HG03280 (cell line): ENCODE measurements at regions not wholly inside any gene's neighbourhood (a gene's known extent, or its start where the extent isn't known, plus 50 kb on each side); places are given as distances from the start of the nearest gene placed in this dataset.
"Not testable (repeated sequence)": the region's sequence is repeated elsewhere in the genome, so short reads cannot be mapped to it uniquely, and the experiment has no call there.

ENCODE experiments used
- ATAC-seq: cut with Tn5 transposase; IDR thresholded peaks from one replicate; pipeline ENCODE4 v1.9.1; 2021; ENCODE audit warnings: mild to moderate bottlenecking, moderate library complexity; ENCODE audit not compliant: unreplicated experiment

DNA sequence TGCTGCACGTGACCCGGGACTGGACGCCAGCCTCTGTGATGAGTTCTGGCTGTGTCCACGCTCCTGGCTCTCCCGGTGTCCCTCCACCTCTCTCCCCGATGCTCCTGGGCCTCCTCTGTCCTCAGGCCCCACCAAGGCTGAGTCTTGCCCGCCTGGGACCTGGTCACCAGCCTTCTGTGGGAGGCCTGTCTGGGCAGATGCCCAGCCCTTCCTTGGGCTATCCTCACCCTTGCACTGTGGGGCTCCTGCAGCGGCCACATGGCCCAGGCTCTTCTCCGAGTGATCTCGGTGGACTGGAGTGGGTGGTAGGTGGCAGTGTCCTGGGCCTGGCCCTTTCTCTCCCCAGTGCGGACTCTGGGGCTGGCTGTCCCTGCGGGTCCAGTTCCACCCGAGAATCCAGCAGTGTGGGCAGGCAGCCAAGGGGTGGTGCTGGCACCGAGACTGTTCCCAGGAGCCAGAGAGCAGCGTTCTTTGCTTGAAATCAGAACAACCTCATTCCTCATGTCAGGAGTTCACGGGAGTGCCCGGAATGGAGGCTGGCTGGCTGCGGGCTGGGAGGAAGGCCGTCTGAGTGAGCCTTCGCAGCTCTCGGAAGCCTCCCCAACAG lies 94.6 kb downstream of the TMEM121 start:
- ATAC-seq, result not testable (repeated sequence)

- not testable (repeated sequence) for ATAC-seq
These were observed 95.3 kb downstream of the TMEM121 start for GRCh38 chr14:105621479-105622328.

DNA sequence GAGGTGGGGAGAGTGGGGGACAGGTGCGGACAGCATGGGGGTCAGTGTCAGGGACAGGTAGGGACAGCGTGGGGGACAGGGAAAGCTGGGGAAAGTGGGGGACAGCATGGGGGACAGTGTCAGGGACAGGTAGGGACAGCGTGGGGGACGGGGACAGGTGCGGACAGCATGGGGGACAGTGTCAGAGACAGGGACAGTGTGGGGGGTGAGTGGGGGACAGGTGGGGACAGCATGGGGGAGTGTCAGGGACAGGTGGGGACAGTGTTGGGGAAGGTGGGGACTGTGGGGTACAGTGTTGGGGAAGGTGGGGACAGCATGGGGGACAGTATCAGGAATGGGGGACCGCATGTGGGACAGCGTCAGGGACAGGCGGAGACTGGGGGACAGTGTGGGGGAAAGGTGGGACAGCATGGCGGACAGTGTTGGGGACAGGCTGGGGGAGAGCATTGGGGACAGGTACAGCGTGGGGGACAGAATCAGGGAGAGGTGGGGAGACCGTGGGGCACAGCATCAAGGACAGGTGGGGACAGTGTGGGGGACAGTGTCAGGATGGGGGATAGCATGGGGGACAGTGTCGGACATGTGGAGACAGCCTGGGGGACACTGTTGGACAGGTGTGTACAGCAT lies 96.1 kb downstream of the TMEM121 start:
- no peak for ATAC-seq

DNA sequence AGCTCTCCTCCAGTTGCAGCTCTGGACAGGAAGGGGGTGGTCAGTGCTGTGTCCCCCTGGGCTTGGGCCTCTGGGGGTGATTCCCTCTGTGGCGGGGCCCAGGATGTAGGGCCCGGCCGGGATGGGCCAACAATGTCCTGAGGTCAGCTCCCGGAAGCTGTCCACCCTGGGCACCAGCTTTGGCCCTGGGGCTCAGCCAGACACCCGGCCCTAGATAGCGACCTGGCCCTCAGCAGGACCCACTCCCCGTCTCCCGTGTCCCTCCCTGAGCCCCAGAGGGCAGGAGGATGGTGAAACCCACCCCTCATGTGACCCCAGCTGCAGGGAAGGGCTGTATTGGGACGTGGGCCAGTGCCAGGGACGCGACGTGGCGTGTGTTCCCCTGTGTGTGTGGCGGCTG lies 96.8 kb downstream of the TMEM121 start:
- not testable (repeated sequence) for ATAC-seq

GRCh38 chr14:105624346-105624745 lies 98.0 kb downstream of the TMEM121 start:
- ATAC-seq, result not testable (repeated sequence)

DNA sequence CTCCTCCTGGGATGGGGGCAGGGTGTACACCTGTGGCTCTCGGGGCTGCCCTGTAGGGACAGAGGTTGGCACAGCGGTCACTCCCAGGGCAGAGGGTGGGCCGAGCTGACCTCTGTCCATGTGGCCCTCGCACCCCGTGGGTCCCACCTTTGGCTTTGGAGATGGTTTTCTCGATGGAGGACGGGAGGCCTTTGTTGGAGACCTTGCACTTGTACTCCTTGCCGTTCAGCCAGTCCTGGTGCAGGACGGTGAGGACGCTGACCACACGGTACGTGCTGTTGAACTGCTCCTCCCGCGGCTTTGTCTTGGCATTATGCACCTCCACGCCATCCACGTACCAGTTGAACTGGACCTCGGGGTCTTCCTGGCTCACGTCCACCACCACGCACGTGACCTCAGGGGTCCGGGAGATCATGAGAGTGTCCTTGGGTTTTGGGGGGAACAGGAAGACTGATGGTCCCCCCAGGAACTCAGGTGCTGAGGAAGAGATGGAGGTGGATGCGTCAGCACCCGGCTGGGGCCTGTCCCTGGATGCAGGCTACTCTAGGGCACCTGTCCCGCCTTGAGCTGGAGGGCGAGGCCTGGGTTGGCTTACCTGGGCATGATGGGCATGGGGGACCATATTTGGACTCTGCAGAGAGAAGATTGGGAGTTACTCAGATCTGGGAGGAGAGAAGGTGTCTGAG lies 98.5 kb downstream of the TMEM121 start:
- not testable (repeated sequence) for ATAC-seq

DNA sequence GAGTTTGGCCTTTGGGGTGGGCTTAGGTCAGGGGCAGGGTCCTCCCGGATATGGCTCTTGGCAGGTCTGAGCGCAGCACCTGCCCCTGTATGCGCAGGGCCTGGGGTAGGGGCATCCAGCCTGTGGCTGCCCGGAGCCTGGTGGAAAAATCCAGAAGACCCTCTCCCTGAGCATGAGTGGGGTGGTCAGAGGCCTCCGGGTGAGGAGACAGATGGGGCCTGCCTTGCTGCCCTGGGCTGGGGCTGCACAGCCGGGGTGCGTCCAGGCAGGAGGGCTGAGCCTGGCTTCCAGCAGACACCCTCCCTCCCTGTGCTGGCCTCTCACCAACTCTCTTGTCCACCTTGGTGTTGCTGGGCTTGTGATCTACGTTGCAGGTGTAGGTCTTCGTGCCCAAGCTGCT lies 99.1 kb downstream of the TMEM121 start:
- not testable (repeated sequence) for ATAC-seq

GRCh38 chr14:105626111-105626510 lies 99.7 kb downstream of the TMEM121 start:
- ATAC-seq, result not testable (repeated sequence)

GRCh38 chr14:105626651-105627050 lies 100.3 kb downstream of the TMEM121 start:
- ATAC-seq, result not testable (repeated sequence)

- ATAC-seq, result not testable (repeated sequence)
These were observed 100.9 kb downstream of the TMEM121 start for GRCh38 chr14:105627287-105627686.

GRCh38 chr14:105627701-105628100 lies 101.3 kb downstream of the TMEM121 start:
- ATAC-seq, result no peak

DNA sequence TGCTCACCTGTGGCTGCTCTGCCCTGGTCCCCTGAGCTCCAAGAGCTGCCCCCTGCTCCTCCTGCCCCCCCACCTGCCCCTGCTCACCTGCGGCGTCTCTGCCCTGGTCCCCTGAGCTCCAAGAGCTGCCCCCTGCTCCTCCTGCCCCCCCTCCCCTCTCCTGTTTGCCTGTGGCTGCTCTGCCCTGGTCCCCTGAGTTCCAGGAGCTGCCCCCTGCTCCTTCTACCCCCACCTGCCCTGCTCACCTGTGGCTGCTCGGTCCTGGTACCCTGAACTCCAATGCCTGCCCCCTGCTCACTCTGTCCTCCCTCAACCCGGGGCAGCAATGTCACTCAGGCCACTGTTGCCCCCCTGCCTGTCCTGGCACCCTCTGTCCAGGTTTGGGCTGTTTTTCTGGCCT lies 101.7 kb downstream of the TMEM121 start:
- not testable (repeated sequence) for ATAC-seq

- ATAC-seq, result not testable (repeated sequence)
These were observed 102.2 kb downstream of the TMEM121 start for GRCh38 chr14:105628531-105629067.

DNA sequence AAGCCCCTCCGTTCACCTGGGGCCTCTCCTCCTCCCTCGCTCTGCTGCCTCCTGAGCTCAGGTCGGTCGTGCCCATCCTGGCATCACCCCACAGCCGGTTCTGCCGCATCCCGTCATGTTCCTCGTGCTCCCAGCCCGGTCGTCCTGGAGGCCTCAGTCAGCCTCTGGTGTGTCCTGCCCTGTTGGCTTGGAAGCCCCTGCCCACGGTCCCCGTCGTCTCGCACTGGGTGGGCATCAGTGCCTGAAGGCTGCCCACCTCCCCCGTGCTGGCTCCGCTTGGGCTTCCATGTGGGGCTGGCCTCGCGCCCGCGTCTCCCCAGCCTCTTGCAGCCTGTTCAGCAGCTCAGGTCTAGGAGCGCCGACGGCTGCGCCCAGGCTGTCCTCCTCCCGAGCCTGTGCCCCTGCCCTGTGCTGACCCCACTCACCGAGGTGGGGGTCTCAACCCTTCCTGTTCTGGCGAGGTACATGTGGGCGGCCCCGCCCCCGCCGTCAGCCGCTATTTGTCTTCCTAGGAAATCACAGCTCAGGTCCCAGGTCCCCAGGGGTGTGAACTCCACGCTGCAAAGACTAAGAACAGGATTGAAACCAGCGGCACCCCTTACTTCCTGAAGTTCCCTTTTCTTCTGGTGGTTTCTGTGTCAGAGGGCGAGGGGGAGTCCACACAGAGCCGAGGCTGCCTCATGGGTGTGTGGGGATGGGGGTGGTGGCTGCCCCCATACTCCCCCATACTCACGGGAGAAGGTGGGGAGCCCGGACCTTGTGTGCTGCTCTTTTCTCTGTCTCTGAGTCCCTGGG lies 102.9 kb downstream of the TMEM121 start:
- ATAC-seq, result not testable (repeated sequence)

DNA sequence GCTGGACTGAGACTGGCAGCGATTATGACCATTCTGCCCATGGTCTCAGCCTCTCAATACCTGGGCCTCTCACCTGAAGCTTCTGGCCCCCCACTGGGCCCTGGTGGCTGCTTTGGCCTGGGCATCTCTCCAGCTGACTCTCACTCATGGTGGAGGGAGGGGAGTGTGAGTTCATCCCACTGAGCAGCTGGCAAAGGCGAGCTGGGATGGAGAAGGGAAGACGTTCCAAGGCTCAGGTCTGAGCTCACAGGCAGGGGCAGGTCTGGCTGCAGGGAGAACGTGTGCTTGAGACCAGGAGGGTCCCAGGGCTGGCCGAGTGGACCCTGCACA lies 103.5 kb downstream of the TMEM121 start:
- ATAC-seq, result no peak

- not testable (repeated sequence) for ATAC-seq
These were observed 104.0 kb downstream of the TMEM121 start for GRCh38 chr14:105630293-105630934.

GRCh38 chr14:105630935-105631779 lies 104.8 kb downstream of the TMEM121 start:
- not testable (repeated sequence) for ATAC-seq

DNA sequence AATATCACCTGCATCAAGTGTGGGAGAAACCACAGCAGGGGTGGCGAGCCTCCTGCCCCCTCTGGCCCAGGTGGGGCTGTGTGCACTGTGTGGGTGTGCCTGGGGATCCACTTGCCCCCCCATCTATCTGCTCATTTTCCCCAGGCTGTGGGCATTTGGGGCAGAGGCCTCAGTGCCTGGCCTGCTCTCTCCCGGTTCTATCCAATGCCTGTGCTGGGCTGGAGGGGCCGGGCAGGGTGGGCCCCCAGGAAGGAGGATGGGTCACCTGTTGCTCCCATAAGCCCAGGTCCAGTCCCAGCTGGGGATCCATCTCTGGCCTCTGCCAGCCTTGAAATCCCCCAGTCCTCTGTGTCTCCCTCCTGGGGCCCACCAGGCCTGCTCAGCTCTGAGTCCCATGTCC lies 105.6 kb downstream of the TMEM121 start:
- no peak for ATAC-seq

- ATAC-seq, result not testable (repeated sequence)
These were observed 107.2 kb downstream of the TMEM121 start for GRCh38 chr14:105633596-105633995.
